H9 (cell line): ENCODE measurements at regions not wholly inside any gene's neighbourhood (a gene's known extent, or its start where the extent isn't known, plus 50 kb on each side); places are given as distances from the start of the nearest gene placed in this dataset.
"Not testable (repeated sequence)": the region's sequence is repeated elsewhere in the genome, so short reads cannot be mapped to it uniquely, and the experiment has no call there.

Experiments
- DNase-seq: peaks from one replicate; pipeline ENCODE4 v3.0.0-alpha.2; 2017
- H2AFZ ChIP-seq: one replicate; pipeline ENCODE4 v1.6.1; 2013; ENCODE audit warnings: mild to moderate bottlenecking, low read length, control low read depth, moderate library complexity
- H2AK5ac ChIP-seq: 2 replicates; pipeline ENCODE4 v1.6.1; 2013; ENCODE audit warnings: low read length, control low read depth, mixed read lengths; ENCODE audit not compliant: insufficient read length
- H2BK120ac ChIP-seq: one replicate; pipeline ENCODE4 v1.6.1; 2013; ENCODE audit warnings: low read depth, mild to moderate bottlenecking, low read length, control low read depth, inconsistent platforms; ENCODE audit not compliant: poor library complexity, severe bottlenecking
- H2BK12ac ChIP-seq: 2 replicates; pipeline ENCODE4 v1.6.1; 2013; ENCODE audit warnings: low read length, control low read depth, mixed read lengths, low read depth; ENCODE audit not compliant: insufficient read length
- H2BK15ac ChIP-seq: 2 replicates; pipeline ENCODE4 v1.6.1; 2013; ENCODE audit warnings: low read depth, low read length, control low read depth
- H2BK20ac ChIP-seq: one replicate; pipeline ENCODE4 v1.6.1; 2013; ENCODE audit warnings: low read depth, mild to moderate bottlenecking, low read length, control low read depth, inconsistent platforms; ENCODE audit not compliant: poor library complexity, severe bottlenecking
- H2BK5ac ChIP-seq: 2 replicates; pipeline ENCODE4 v1.6.1; 2013; ENCODE audit warnings: low read length, control low read depth, mixed read lengths; ENCODE audit not compliant: insufficient read length
- H3K14ac ChIP-seq: 2 replicates; pipeline ENCODE4 v1.6.1; 2013; ENCODE audit warnings: low read length, control low read depth; ENCODE audit not compliant: insufficient read depth
- H3K18ac ChIP-seq: 2 replicates; pipeline ENCODE4 v1.6.1; 2013; ENCODE audit warnings: low read depth, mild to moderate bottlenecking, mixed read lengths, low read length, control low read depth; ENCODE audit not compliant: insufficient read length
- H3K23ac ChIP-seq: 2 replicates; pipeline ENCODE4 v1.6.1; 2013; ENCODE audit warnings: low read length, control low read depth, mixed read lengths, low read depth; ENCODE audit not compliant: insufficient read length
- H3K23me2 ChIP-seq: 2 replicates; pipeline ENCODE4 v1.6.1; 2013; ENCODE audit warnings: low read depth, mild to moderate bottlenecking, mixed read lengths, low read length, control low read depth; ENCODE audit not compliant: insufficient read length, poor library complexity, severe bottlenecking
- H3K27ac ChIP-seq: 2 replicates; pipeline ENCODE4 v1.5.1; 2013; ENCODE audit warnings: low read length, control low read depth, mixed read lengths, low read depth; ENCODE audit not compliant: insufficient read length
- H3K27me3 ChIP-seq: 2 replicates; pipeline ENCODE4 v1.6.1; 2013; ENCODE audit warnings: low read length, control low read depth, inconsistent platforms; ENCODE audit not compliant: insufficient read depth
- H3K4ac ChIP-seq: 2 replicates; pipeline ENCODE4 v1.6.1; 2013; ENCODE audit warnings: low read depth, mild to moderate bottlenecking, control low read depth, inconsistent platforms, low read length, moderate library complexity
- H3K4me1 ChIP-seq: 2 replicates; pipeline ENCODE4 v1.6.1; 2013; ENCODE audit warnings: low read length, control low read depth, inconsistent platforms; ENCODE audit not compliant: insufficient read depth
- H3K4me2 ChIP-seq: 2 replicates; pipeline ENCODE4 v1.6.1; 2013; ENCODE audit warnings: low read length, control low read depth, mixed read lengths; ENCODE audit not compliant: insufficient read length, insufficient read depth
- H3K56ac ChIP-seq: 2 replicates; pipeline ENCODE4 v1.6.1; 2013; ENCODE audit warnings: low read depth, mild to moderate bottlenecking, mixed read lengths, low read length, control low read depth; ENCODE audit not compliant: insufficient read length
- H3K79me1 ChIP-seq: 2 replicates; pipeline ENCODE4 v1.6.1; 2013; ENCODE audit warnings: low read depth, mild to moderate bottlenecking, moderate library complexity, low read length, control low read depth, inconsistent platforms; ENCODE audit not compliant: insufficient read depth, poor library complexity, severe bottlenecking
- H3K79me2 ChIP-seq: 2 replicates; pipeline ENCODE4 v1.6.1; 2013; ENCODE audit warnings: low read length, control low read depth, inconsistent platforms; ENCODE audit not compliant: insufficient read depth
- H3K9ac ChIP-seq: 2 replicates; pipeline ENCODE4 v1.6.1; 2013; ENCODE audit warnings: low read length, control low read depth, mixed read lengths; ENCODE audit not compliant: insufficient read length; ENCODE audit errors: extremely low read depth
- H3K9me3 ChIP-seq: one replicate; pipeline ENCODE4 v1.6.1; 2013; ENCODE audit warnings: low read depth, low read length, inconsistent platforms; ENCODE audit not compliant: control insufficient read depth
- H3T11ph ChIP-seq: one replicate; pipeline ENCODE4 v1.6.1; 2013; ENCODE audit warnings: mild to moderate bottlenecking, low read length, control low read depth, inconsistent platforms
- H4K20me1 ChIP-seq: one replicate; pipeline ENCODE4 v1.6.1; 2013; ENCODE audit not compliant: control insufficient read depth, insufficient read length, insufficient read depth
- H4K5ac ChIP-seq: 2 replicates; pipeline ENCODE4 v1.6.1; 2013; ENCODE audit warnings: low read depth, mild to moderate bottlenecking, mixed read lengths, low read length, control low read depth; ENCODE audit not compliant: insufficient read length
- H4K8ac ChIP-seq: replicated peaks from 2 replicates; pipeline ENCODE4 v1.6.1; 2013; ENCODE audit warnings: low read length, control low read depth, mixed read lengths, low read depth; ENCODE audit not compliant: insufficient read length
- H4K91ac ChIP-seq: 2 replicates; pipeline ENCODE4 v1.6.1; 2013; ENCODE audit warnings: low read depth, mild to moderate bottlenecking, moderate library complexity, mixed read lengths, low read length, control low read depth; ENCODE audit not compliant: insufficient read length
- H3K27ac Mint-ChIP-seq, 3 experiments: 2 replicates in 2 of 3; 3 replicates in 1 of 3; pipeline ENCODE4 v1.8.0; 2020 to 2021; ENCODE audit warnings: mixed read lengths in 3 of 3, mild to moderate bottlenecking in 1 of 3, moderate library complexity in 1 of 3
- H3K27me3 Mint-ChIP-seq: 2 replicates; pipeline ENCODE4 v1.8.0; 2021; ENCODE audit warnings: low read depth, mild to moderate bottlenecking, moderate library complexity, mixed read lengths
- H3K36me3 Mint-ChIP-seq, 3 experiments: 2 replicates in 2 of 3; 3 replicates in 1 of 3; pipeline ENCODE4 v1.8.0; 2020 to 2021; ENCODE audit warnings: low read depth in 3 of 3, mixed read lengths in 3 of 3; ENCODE audit not compliant: insufficient read depth in 1 of 3
- H3K4me1 Mint-ChIP-seq, 2 experiments: 2 replicates each; pipeline ENCODE4 v1.8.0; 2020; ENCODE audit warnings: mixed read lengths in 2 of 2
- H3K4me3 Mint-ChIP-seq, 2 experiments: 2 replicates in 1 of 2; 3 replicates in 1 of 2; pipeline ENCODE4 v1.8.0; 2020 to 2021; ENCODE audit warnings: mild to moderate bottlenecking in 2 of 2, mixed read lengths in 2 of 2, moderate library complexity in 1 of 2
- H3K9me3 Mint-ChIP-seq, 2 experiments: 2 replicates in 1 of 2; 3 replicates in 1 of 2; pipeline ENCODE4 v1.8.0; 2020; ENCODE audit warnings: mild to moderate bottlenecking in 2 of 2, mixed read lengths in 2 of 2, moderate library complexity in 1 of 2
- CTCF ChIP-seq: fragments of 200-600 bp; sonication (generic); conservative IDR thresholded peaks from 3 replicates; pipeline ENCODE4 v1.8.0; 2021; ENCODE audit warnings: antibody characterized with exemption, mild to moderate bottlenecking
- WGBS: extraction: QIAGEN DNeasy Blood & Tissue Kit; methylation state at CpG from one replicate; pipeline ENCODE4 v1.1.7; 2013; ENCODE audit warnings: missing lambda C conversion rate, low lambda C conversion rate, mixed read lengths; ENCODE audit not compliant: insufficient read length; ENCODE audit errors: extremely low coverage; 5-methylcytosine and 5-hydroxymethylcytosine counted together

GRCh38 chr3:53436828-53437227, 57.6 kb upstream of the CACNA1D start:
- H3K23ac ChIP-seq: no peak overlapping the region
- no peak overlapping the region for H3K4me2 ChIP-seq
- H3K9me3 ChIP-seq: no peaks in the 10 kb centered on the region
- H3K9ac ChIP-seq: no peak overlapping the region
- H3K18ac ChIP-seq: no peak overlapping the region
- no peak overlapping the region for H2BK120ac ChIP-seq
- H3K79me1 ChIP-seq: no peaks in the 10 kb centered on the region
- no peaks in the 10 kb centered on the region for H3K79me2 ChIP-seq
- no peaks in the 10 kb centered on the region for H3K23me2 ChIP-seq
- Mint-ChIP-seq H3K27ac (no peak overlapping the region), H3K36me3 (no peaks in the 10 kb centered on the region), H3K9me3 (no peaks in the 10 kb centered on the region; a peak in 1 of 5 replicates), H3K4me3 (no peak overlapping the region), H3K4me1 (0 out of 4 replicates have a peak, but pooled peaks cover 3% of the 10 kb centered on the region in 2 experiments), H3K27me3 (peaks cover 11% of the 10 kb centered on the region; the same call in 1 of the 2 replicates)
- H4K91ac ChIP-seq: no peak overlapping the region
- no peaks in the 10 kb centered on the region for H3K27me3 ChIP-seq
- no peak overlapping the region for H4K5ac ChIP-seq
- no peak overlapping the region for H3K4ac ChIP-seq
- DNase-seq: no peak
- no peak overlapping the region for H2AK5ac ChIP-seq
- WGBS: no CpG with 5 or more reads among the region's 4 CpGs
- no peak overlapping the region for H2BK12ac ChIP-seq
- no peak overlapping the region for H3K14ac ChIP-seq
- no peak overlapping the region for H2BK20ac ChIP-seq
- no peak overlapping the region for H3K27ac ChIP-seq
- TF ChIP-seq CTCF: no peak
- H4K20me1 ChIP-seq: no peaks in the 10 kb centered on the region
- no peak overlapping the region for H4K8ac ChIP-seq
- H2AFZ ChIP-seq: no peak overlapping the region
- H3K4me1 ChIP-seq: 0 out of 2 replicates have a peak, but pooled peaks cover 2% of the 10 kb centered on the region
- no peak overlapping the region for H2BK5ac ChIP-seq
- H3T11ph ChIP-seq: no peak overlapping the region
- no peak overlapping the region for H3K56ac ChIP-seq
- no peak overlapping the region for H2BK15ac ChIP-seq

DNA sequence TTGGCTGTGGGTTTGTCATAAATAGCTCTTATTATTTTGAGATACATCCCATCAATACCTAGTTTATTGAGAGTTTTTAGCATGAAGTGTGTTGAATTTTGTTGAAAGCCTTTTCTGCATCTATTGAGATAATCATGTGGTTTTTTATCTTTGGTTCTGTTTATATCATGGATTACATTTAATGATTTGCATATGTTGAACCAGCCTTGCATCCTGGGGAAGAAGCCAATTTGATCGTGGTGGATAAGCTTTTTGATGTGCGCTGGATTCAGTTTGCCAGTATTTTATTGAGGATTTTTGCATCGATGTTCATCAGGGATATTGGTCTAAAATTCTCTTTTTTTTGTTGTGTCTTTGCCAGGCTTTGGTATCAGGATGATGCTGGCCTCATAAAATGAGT, 51.5 kb upstream of the CACNA1D start:
- not testable (repeated sequence) for H2BK15ac ChIP-seq, H4K5ac ChIP-seq, H3K4ac ChIP-seq, H3K4me2 ChIP-seq, H3K14ac ChIP-seq, H4K91ac ChIP-seq, H4K20me1 ChIP-seq, H2AK5ac ChIP-seq, H3K27ac ChIP-seq, H2AFZ ChIP-seq, H3K18ac ChIP-seq, H3K23ac ChIP-seq, H3K79me2 ChIP-seq, H3K4me1 Mint-ChIP-seq, H3K23me2 ChIP-seq, H3T11ph ChIP-seq, H2BK5ac ChIP-seq, H3K4me1 ChIP-seq, H3K56ac ChIP-seq, H3K4me3 Mint-ChIP-seq, H4K8ac ChIP-seq, H3K27me3 ChIP-seq, DNase-seq, H3K9me3 ChIP-seq, H3K36me3 Mint-ChIP-seq, H2BK12ac ChIP-seq, H3K9ac ChIP-seq, H2BK20ac ChIP-seq, H3K79me1 ChIP-seq, H2BK120ac ChIP-seq, H3K27ac Mint-ChIP-seq
- peaks cover 24 to 26% of the 10 kb centered on the region in 2 experiments for H3K9me3 Mint-ChIP-seq
- peaks cover 43% of the 10 kb centered on the region for H3K27me3 Mint-ChIP-seq
- WGBS: no CpG with 5 or more reads among the region's 3 CpGs
